GM18867 (cell line): ENCODE measurements at regions not wholly inside any gene's neighbourhood (a gene's known extent, or its start where the extent isn't known, plus 50 kb on each side); places are given as distances from the start of the nearest gene placed in this dataset.

Source experiments
- ATAC-seq: cut with Tn5 transposase; IDR thresholded peaks from one replicate; pipeline ENCODE4 v1.9.1; 2021; ENCODE audit warnings: mild to moderate bottlenecking, moderate library complexity; ENCODE audit not compliant: unreplicated experiment

DNA sequence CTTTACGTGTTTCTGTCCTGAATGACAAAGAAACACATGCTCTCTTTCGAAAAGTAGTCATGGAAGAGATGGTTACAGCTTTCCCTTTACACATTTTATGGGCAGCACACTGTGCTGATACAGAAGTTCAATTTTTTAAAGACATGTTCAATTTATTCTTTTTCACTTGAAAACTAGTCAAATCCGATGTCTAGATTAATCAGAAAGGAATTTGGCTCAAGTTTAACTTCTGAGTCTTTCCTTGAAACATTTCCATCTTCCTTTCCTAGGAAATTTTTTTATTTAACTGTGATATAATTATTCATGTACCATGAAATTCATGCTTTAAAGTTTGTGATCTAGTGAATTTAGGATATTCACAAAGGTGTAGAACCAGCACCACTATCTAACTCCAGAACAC lies 360.1 kb downstream of the TNS3 start:
- ATAC-seq, result no peak

DNA sequence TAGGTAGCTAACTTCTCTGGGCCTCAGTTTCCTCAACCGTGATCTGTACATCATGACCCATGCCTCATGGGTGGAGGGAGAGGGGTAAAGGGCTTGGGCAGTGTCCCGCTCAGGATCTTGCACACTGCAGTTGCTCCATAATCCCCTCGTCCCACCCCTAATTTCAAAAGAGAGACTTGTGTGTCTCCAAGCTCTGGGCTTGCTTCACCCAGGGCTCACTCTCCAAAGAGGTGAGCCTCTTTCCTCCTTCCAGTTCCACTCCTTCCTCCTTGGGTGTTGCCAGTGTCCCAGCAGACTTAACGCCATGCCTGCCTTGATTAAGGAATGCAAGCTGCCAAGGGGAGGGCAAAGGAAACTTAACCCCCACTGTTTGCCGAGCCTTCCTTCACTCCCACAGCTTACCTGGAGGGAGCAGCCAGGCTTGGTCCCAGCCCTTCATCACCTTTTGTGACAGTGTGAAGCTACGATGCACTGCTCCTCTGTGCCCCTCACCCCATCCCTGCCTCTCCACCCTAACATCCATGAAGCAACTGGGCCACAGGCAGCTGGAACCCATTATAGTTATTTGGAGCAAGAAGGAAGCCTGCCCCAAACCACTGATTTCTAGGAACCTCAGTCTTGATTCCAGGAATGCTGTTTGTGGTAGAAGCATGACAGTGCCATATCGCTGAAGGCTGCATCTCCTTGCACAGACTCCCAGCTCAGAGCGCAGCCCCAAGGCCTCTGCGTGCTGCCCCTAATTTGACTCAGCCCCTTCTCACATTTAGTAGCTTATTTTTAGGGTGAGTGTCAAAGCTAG lies 363.3 kb downstream of the TNS3 start:
- ATAC-seq, result no peak

DNA sequence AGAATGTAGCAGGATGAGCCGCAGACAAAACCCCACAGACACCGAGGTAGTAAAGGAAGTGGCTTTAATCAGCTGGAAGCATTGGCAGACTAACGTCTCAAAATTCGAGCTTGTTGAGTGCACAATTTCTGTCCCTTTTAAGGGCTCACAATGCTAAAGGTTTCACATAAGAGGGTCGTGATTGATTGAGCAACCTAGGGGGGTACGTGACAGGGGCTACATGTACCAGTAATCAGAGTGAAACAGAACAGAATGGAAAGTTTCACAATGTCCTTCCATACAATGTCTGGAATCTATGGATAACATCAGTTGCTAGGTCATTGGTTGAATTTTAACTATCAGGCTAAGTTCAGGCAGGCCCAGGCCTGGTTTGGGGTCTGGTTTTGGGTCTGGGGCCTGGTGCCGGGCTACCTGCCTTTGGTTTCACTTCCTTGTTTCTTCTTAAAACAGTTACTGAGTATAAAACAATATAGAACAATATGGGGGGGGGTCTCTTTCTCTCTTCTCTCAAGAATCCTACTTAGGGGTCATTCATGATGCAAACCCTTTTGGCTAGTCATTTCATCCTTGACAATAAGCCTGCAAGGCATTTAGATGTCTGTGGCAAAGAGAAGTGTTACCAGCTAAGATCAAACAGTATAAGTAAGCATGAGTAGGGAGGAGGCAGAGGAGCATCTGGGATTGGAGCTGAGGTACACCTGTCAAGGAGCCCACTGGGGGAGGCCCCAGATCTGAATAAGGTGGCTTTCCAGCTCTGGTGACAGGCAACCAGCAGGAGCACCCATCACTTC lies 364.1 kb downstream of the TNS3 start:
- no peak for ATAC-seq

DNA sequence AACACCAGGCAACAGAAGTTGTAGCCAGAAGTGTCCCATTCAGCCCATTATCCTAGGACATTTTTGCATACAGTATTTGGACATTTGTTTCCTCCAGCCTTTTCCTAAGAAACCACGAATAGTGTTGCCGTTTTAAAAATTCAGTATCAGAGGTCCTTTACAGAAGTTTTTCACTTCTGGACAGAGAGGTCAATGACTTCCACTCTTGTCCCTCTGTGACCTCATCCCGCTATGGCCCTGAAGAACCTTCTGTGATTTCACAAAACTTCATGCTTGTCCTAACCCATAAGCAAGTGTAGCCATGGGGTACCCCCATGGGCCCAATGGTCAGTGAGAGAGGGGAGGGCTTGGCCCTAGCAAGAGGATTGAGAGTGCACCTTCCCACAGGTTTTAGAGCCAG lies 364.8 kb downstream of the TNS3 start:
- ATAC-seq, result no peak

DNA sequence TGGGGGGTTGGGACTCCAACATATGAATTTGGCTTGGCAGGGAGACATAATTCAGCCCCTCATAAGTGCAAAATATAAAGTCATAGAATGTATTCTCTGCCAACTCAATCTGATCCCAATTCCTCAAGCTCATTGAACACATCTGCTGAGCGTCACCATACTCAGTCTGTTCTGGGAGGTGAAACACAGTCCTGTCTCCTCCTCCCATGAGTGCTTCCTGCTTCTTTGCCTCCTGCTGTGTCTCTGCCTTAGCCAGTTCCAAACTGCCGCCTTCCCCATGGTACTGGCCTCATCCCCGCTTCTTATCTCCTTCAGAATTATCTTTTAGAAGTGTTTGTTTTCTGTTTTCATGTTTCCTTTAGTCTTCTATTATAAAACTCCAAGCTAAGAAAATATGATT lies 365.5 kb downstream of the TNS3 start:
- ATAC-seq, result no peak

DNA sequence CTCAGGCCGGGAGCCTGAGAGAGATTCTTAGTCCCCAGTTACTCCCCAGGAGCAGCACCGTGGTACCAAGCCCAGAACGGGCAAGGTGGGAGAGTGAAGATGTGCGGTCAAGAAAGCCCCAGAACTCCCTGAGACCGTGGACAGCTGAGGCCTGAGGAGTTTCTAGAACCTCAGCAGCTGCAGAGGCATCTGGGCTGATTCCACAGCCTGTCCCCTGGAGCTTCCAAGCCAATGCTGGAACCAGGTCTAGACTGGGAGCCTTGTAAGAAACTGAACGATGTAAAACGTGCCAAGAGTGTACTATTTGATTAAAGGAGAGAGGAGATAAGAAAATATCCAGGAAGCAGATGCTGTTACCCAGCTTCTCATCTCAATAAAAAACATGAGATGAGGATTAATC lies 366.3 kb downstream of the TNS3 start:
- ATAC-seq, result no peak

DNA sequence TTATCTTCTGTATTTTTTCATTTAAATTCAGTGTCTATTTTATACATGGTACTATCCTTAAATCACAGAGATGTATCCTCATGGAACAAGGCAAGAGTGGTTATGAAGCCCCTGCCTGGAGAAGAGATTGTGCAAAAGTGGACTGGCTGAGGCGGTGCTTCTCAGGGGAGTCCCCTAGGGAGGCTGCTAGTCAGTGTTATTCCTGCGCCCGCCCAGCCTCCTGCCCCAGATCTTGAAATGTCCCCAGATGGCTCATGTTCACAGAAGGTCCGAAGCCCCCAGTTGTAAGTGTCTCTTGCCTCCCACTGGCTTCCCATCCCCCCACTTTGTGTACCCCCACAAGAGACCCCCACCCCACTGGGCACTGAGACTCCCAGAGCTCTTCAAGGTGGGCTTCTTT lies 366.9 kb downstream of the TNS3 start:
- no peak for ATAC-seq

DNA sequence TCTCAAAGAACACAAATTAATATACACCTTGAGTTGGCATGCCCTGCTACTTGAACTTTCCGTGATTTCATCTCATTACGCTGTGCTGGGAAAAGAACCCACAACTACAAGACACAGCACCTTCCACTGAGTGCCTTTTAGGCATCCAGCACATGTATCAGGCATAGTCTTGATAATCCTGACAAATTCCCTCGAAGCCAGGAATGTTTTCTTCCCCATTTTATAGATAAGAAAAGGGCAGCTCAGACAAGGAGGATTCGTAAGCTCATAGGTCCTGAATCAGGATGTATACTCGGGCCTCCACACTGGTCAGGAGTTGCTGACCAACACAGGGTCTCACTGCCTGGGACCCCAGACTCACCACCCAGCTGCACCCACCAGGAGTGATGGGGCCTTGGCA lies 368.6 kb downstream of the TNS3 start:
- ATAC-seq, result no peak

DNA sequence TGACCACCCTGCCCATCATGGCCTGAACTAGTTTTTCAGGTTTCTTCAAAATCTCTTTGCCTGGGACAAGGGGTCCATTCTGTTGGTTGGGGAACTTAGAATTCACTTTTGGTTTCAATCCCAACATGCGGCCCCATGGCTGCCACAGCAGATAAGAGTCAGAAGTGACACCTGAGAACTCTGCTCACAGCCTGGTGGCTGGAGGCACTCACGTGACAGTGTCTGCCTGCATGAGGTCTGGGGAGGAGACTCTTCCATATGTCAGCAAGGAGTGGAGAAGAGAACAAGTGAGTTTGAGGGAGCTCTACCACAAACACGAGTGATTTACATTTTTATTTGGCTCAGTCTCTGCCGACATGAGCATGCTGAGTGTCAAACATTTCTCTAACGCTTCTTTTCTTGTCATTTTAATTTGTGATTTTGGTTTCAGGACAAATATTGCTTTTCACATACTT lies 370.4 kb downstream of the TNS3 start:
- ATAC-seq, result peak; percentile 91

DNA sequence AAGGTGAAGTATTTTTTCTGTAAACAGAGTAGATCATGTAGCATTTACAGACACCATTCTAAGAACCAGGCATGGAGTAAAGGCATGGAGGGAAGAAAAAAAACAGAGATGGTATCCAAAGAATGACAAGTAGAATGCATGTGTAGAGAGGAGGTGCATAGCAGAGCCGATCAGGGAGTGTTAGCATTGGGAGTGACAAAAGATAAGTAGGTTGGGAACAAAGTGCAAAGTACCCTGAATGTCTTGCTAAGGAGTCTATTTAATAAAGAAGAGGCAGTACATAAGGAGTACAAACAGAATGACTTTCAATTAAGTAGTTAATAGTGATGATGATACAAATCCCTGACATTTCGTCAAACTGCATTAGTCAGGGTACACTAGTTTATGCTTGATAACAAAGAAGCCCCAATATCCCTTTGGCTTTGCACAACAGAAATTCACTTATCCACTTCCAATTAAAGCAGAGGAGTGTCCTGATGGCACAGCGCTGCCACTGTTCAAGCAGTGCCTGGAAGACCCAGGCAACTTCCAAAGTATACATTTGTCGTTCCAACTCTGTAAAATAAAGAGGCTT lies 371.5 kb downstream of the TNS3 start:
- no peak for ATAC-seq

DNA sequence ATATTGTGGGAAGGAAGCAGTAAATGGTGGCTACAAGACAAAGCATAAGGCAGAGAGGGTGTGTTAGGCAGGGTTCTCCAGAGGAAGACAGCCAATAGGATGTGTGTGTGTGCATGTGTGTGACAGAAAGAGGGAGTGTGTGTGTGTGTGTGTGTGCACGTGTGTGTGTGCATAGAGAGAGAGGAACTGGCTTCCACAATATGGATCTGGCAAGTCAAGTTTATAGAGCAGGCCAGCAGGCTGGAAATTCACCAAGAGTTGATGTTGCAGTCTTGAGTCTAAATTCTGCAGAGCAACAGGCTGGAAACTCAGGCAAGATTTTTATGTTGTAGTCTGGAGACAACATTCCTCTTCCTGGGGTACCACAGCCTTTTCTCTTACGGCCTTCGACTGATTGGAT lies 374.0 kb downstream of the TNS3 start:
- no peak for ATAC-seq

DNA sequence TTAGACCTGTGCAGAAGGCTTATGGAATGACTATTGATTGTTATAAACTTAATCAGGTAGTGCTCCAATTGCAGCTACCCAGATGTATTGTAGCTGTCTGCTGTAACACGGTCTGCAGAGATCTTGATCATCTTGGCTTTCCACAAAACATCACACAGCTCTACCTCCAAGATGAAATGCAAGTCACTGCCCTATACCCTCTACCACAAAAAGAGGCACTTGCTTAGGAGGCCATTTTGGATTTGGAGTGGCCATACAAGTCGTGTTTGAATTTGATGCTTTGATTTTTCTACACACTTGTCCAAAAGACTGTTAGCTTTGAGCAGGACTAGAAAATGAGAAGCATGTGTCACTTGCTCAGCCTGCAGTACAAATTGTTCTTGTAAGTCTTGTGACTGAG lies 377.2 kb downstream of the TNS3 start:
- ATAC-seq, result no peak

DNA sequence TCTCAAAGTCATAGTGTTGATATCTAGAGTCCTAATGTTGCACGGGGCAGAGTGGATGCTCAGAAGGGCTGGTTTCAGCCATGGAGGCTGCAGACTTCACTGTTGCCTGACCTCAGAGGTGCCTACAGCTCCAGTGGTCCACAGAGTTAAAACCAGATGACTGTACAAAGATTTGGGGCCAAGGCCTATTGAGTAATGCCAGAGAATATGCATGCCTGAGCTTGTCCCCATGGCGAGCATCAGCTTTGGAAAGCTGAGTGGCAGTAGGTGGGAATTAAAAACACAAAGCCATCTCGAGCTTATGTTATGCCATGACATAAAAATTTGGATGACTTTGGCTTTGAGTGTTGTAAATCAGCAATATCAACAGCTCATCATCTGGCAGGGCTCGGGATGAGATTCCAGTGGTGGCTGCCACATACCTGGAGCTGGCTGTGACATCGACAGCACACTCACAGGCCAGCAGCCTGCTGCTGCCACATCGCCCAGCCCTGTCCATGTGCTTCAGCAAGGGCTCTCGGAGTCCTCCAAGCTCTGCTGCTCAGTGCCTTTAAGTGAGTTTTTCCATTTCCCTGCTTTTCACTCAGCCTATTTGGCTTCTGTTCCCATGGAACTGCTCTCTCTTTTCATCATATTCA lies 379.6 kb downstream of the TNS3 start:
- no peak for ATAC-seq

DNA sequence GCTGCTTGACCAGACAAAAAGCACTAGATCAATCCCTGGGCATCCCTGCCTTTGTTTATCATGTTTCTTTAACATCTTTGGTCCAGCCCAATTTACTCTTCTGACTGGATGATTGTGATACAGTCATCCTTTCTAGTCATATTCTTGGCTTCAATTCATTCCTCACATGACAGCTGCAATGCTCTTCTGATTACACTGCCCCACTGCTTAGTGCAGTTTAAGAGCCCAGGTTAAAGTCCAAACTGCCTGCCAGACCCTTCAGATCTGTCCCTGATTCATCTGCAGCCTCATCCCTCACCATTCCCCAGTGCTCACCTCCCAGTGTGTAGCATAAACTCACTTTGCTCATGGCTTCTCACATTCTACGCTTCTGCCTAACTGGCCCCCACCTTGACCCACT lies 383.8 kb downstream of the TNS3 start:
- no peak for ATAC-seq

DNA sequence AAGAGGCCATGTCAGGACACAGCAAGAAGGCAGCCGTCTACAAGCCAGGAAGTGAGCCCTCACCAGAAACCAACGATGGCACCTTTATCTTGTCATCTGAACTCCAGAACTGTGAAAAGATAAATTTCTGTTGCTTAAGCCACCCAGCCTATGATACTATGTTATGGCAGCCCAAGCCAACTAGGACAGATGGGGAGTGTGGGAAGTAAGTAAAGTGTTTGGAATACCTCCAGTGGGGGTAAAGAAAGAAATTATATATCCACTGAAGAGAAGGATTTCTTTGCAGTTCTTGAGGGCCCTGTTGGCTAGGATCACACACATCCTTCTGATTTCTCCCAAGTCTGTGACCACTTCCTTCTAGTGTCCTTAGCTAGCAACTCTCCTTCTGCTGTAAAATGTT lies 384.4 kb downstream of the TNS3 start:
- no peak for ATAC-seq

DNA sequence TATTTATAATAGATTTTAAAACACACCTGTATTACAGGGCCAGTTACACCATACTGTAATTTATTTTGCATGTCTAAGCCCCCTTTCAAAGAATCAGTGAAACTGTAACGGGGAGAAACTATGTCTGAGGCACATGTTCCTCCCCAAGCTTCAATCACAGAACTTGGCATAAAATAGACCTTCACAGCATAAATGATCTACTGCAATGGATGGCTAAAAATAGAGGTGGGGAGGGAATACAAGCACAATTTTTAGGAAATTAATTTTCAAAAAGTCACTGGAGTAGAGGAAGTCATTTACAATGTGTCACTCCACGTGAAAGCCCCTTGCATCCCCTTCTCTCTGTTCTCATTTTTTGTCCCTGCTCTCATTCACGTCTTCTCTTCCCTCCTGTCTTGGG lies 385.2 kb downstream of the TNS3 start:
- no peak for ATAC-seq

DNA sequence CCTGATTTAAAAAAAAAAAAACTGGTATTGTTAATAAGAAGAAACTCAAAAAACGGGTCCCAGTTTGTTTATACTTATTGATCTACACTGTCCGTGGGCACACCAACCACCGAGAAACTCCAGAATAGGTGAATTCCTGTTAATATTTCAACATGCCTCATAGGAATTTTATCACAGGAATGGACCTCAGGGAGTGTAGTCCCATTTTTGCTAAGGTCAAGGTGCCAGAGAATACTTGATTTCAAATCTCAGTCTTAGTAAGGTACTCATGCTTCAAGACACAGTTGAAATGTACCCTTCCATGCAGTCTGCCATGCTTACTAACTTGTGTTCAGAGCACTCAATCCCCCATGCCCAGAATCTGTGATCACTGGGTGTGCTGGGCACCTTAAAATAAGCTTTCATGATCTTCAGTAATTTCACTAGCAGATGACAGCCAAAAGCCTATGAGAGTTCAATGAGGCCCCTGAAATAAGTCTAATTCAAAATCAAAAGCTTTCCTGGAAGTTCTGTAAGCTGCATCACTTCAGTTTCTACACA lies 385.7 kb downstream of the TNS3 start:
- ATAC-seq, result no peak

DNA sequence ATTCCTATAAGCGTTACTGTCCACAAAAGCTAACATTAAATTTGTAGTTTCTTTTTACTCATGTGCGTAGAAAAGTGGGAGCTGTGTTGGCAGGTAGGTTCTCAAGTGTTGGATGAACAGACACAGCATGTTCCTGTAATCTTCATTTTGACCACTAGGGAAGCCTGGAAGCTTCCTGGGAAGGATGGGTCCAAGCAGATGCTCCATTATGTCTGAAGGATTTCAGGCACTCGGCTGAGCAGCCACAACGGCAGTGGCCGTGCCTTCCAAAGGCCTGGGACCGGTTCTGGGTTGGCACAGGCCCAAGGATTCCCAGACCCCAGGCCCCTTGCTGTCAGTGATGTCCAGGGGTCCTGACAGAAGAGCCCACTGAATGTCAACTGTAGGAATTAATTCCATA lies 386.3 kb downstream of the TNS3 start:
- no peak for ATAC-seq

DNA sequence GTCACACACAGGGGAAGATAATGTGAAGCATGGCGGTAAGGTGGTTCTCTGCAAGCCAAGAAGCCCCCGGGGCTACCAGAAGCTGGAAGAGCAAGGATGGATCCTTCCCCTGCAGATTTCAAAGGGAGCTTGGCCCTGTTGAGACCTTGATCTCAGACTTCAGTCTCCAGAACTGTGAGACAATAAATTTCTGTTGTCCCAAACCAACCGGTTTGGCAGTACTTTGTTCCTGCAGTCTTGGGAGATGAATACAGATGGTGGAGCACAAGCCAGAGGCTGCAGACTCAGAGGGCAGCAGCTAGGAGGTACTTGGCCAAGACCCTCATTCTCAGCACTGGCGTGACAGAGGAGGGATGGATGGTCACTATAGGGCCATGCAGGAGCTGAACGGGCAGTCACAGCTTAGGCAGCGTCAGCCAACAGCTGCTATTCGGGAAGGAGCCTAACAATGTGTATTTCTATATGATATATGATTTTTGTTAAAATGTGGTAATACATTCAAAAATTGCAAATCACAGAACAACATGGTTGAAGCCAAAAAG lies 387.3 kb downstream of the TNS3 start:
- ATAC-seq, result no peak

DNA sequence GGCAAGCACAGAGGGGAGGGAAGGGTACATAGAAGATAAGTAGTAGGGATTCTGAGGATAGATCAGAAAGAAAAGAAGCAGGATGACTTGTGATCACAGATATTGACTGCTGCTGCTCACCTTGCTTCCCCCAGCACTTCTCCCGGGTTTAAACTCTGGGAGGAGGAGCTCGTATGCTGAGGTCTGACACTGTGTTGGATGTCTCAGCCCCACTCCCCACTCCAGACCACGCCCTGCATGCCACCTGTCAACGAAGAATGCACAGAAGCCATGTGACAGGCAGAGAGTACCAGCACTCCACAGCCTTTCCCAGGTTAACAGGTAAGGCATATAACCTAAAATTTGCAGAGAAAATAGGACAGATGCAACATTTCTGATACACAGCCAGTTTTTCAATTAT lies 388.9 kb downstream of the TNS3 start:
- no peak for ATAC-seq

DNA sequence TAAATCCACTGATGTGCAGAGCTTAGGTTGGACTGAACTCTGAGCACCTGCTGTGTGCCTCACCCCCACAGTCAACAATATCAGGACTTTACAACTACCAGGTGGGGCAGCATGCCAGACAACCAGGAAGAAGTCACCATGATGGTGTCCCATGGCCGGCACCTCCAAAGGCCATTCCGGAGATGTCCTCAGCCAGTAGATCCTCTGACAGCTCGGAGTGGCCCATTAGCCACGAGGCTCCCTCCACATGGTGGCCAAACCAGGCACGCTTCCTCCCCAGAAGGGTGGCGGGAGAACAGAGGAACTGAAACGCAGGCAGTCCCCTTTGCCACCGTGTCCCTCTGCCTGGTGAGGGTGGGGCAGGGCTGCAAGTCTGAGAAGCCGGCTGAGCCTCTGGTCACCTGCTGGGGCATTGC lies 390.0 kb downstream of the TNS3 start:
- ATAC-seq, result no peak
